GM21717 (cell line): ENCODE measurements at regions not wholly inside any gene's neighbourhood (a gene's known extent, or its start where the extent isn't known, plus 50 kb on each side); places are given as distances from the start of the nearest gene placed in this dataset.

Source experiments
- ATAC-seq: cut with Tn5 transposase; IDR thresholded peaks from one replicate; pipeline ENCODE4 v1.9.1; 2021; ENCODE audit warnings: mild to moderate bottlenecking, moderate library complexity; ENCODE audit not compliant: unreplicated experiment

DNA sequence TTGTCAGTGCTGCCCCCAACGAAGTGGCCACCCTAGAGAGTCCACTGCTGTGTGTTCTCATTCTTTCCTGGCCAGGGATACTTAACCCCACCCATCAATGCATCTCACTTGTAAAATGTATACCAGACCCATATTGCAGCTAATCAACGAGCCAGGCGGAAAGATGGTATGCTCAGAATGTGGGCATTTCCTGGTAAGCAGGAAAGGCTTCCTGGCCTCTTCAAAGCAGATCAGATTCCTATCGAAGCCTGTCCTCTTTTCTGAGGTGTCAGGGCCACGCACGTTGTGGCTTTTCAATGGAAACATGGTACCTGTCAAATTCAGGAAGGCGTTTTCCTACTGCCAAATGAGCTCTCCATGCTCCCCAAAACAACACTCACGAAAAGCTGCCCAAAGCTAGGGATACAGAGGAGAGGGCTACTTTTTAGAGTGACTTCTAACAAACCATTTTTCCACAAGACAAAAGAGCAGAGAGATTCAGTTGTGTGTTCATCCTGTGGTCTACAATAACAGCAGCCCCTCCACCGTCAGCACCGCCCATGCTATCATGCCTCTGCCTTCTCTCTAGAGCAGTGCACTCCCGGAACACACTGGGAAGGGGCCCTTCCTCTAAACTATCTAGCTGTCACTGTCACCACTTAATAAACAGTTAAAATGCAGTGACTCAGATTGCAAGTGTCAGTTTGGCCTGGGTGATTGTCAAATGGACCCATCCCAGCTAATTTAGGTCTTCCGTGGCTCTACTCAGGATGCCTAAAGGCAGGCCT, 535.1 kb downstream of the RNF144A start:
- no peak for ATAC-seq

- ATAC-seq = no peak
Measured at GRCh38 chr2:7454592-7454991, 537.4 kb downstream of the RNF144A start.

GRCh38 chr2:7456762-7457161, 539.5 kb downstream of the RNF144A start:
- ATAC-seq = no peak

- ATAC-seq = no peak
Measured at GRCh38 chr2:7458066-7458465, 540.9 kb downstream of the RNF144A start.

DNA sequence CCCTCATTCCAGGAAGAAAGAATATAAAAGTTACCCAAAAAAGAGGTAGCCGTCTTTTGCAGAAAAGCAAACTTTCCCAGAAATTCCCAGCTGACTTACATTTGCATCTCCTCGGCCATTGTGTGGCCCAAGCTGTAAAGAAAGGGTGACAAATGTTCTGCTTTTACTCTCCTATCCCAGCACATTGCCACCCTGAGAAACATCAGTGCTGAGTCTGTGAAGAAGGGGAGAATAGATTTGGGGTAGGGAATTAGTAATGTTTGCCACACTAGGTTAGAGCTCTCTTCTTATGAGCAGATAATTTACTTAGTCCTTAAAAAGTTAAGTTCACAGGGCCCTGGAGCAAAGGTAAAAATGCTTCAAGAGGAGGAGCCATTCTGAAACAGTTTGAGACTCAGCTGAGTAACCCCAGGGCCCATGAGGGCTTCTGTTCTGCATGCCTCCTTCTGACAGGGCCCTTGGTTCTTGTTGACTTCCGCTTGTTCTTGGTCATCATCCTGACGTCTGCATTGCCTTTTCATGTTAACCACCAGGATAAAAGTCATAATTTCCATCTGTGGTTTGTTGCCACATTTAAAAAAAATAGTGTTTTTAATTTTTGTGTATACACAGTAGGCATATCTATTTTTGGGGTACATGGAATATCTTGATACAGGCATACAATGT, 550.7 kb downstream of the RNF144A start:
- ATAC-seq = no peak

DNA sequence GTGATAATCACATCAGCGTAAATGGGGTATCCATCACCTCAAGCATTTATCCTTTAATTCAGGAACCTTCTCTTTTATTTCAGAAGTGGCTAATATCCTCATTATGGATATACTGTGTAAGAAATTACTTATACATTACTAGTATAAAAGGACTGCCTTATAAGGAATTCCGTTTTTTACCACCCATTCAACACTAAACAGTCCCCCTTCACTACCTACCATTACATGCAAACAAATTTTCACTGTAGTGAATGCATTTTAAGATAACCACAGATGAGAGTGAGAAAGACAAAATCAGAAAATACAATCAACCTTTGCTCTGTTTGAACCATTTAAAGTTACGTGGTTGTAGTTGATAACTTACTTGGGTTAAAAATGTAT, 551.2 kb downstream of the RNF144A start:
- no peak for ATAC-seq

- ATAC-seq = no peak
Measured at GRCh38 chr2:7468955-7469354, 551.7 kb downstream of the RNF144A start.

DNA sequence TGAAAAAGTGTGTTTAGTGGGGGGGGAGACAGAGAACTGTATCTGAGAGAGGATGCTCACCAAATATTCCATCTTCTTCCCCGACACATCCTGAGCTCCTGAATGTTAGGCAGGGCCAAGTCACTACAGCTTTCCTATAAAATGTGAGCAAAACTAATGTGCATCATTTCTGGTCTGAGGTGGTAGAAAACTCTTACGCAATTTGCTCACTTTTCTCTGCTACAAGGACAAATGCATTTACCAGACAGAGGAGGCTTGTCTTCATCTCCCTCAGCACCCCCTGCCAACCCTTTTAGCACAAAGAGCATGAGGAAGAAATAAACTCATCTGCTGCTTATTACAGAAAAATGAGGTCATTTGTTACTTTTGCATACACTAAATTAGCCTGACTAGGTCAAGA, 554.0 kb downstream of the RNF144A start:
- ATAC-seq = no peak

- no peak for ATAC-seq
Measured at GRCh38 chr2:7472465-7472864, 555.3 kb downstream of the RNF144A start.

- no peak for ATAC-seq
Measured at GRCh38 chr2:7473135-7473771, 556.0 kb downstream of the RNF144A start.

GRCh38 chr2:7476371-7476770, 559.2 kb downstream of the RNF144A start:
- ATAC-seq = no peak

- ATAC-seq = no peak
Measured at GRCh38 chr2:7479603-7480002, 562.4 kb downstream of the RNF144A start.

DNA sequence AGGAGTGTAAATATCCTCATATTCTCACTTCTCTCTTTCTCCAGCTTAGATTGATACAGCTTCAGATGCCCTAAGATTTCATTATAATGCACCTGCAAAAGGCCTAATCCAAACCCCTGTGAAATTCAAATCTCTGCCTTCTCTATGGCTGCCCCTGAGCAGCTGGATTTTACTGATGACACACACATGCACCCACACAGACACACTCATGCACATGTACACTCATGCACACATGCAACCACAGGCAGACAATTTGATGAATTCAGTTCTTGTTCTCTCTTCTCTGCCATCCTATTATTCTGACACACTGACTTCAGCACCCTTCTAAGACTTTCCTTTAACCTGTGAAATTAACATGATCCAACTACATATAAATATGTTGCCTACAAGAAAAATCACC, 563.2 kb downstream of the RNF144A start:
- no peak for ATAC-seq

DNA sequence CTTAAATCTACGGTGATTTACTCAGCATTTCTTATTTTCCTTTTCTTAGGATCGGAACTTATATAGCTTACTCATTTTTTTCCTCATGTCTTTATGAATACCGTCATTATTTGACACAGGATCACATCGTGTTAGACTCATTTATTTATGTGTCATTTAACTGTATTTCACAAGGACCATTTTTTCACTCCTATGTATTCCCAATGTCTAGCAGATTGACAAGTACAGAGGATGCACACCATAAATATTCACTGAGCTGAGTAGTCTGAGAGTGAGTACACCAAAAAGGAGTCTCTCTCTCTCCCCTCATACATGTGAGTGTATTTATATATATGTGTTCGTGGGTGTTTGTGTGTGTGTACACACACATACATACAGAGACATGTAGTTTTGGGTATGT, 573.5 kb downstream of the RNF144A start:
- ATAC-seq = no peak

DNA sequence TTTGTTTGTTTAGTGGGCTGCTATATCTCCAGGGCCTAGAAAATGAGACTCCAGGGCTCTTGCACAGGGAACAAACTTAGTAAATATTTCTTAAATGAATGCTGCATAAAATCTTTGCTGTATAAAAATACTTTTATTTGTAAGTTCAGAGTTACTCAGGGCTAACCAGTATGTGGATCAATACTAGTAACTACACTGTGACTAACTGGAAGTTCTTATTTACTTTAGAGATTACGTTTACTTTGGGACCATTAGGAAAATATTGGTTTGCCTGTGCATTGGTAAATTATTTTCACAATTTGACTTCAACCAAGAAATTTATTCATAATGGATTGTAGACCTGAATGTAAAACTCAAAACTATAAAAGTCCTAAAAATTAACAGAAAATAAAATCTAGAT, 575.5 kb downstream of the RNF144A start:
- ATAC-seq = no peak

DNA sequence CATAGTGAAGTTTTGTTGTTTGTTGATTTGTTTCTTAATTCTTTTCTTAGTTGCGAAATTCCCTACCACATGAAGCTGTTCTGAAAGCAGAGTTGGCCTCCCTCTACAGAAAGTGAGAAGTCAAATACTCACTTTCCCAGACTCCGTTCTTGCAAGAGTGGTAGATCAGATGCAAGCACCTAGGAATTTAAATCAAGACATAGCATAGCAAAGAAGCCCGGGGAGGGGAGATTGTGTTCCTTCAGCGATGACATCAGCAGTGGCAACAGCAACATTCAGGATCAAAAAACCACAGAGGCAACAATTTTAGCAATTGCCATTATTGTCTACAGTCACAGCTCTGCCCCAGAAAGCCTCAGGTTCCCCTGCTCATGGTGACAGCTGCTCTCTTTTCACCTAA, 580.0 kb downstream of the RNF144A start:
- no peak for ATAC-seq

- ATAC-seq = no peak
Measured at GRCh38 chr2:7499018-7499417, 581.8 kb downstream of the RNF144A start.

DNA sequence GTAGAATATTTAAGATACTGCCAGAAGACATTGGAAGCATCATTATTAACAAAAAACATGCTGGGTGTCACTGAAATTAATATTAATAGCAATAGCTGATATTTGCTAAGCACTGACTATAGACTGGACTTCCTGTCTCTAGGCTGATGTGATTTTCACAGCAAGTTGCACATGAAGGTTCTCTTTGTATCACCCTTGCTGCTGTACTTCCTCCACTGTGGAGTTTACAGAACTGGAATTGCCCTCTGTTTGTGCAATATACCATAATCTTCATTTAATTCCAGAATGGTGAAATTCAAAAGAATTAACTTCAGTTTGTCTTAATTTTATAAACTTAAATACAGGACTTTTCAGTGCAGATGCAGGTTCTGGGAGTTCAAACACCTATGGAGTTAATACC, 585.1 kb downstream of the RNF144A start:
- ATAC-seq = no peak

GRCh38 chr2:7508296-7508943, 591.2 kb downstream of the RNF144A start:
- no peak for ATAC-seq

- no peak for ATAC-seq
Measured at GRCh38 chr2:7510353-7510752, 593.1 kb downstream of the RNF144A start.

GRCh38 chr2:7513834-7514233, 596.6 kb downstream of the RNF144A start:
- ATAC-seq = no peak

GRCh38 chr2:7515327-7515726, 598.1 kb downstream of the RNF144A start:
- no peak for ATAC-seq
